HG02610 (cell line): ENCODE measurements at regions not wholly inside any gene's neighbourhood (a gene's known extent, or its start where the extent isn't known, plus 50 kb on each side); places are given as distances from the start of the nearest gene placed in this dataset.

Experiments used
- ATAC-seq: cut with Tn5 transposase; IDR thresholded peaks from one replicate; pipeline ENCODE4 v1.9.1; 2021; ENCODE audit warnings: mild to moderate bottlenecking, moderate library complexity; ENCODE audit not compliant: unreplicated experiment

GRCh38 chr18:39555496-39555895 lies 1989.9 kb upstream of the CELF4 start:
- no peak for ATAC-seq

GRCh38 chr18:39550701-39551100 lies 1985.1 kb upstream of the CELF4 start:
- ATAC-seq = no peak

GRCh38 chr18:39549144-39549543 lies 1983.5 kb upstream of the CELF4 start:
- ATAC-seq = no peak

GRCh38 chr18:39531659-39532058 lies 1966.1 kb upstream of the CELF4 start:
- ATAC-seq = no peak

- ATAC-seq = no peak
Observed at GRCh38 chr18:39529358-39529757, 1963.8 kb upstream of the CELF4 start.

- ATAC-seq = no peak
Observed at GRCh38 chr18:39527465-39527864, 1961.9 kb upstream of the CELF4 start.

GRCh38 chr18:39524370-39524769 lies 1958.8 kb upstream of the CELF4 start:
- no peak for ATAC-seq

GRCh38 chr18:39523281-39523680 lies 1957.7 kb upstream of the CELF4 start:
- ATAC-seq = no peak

GRCh38 chr18:39521164-39521563 lies 1955.6 kb upstream of the CELF4 start:
- ATAC-seq = no peak

- ATAC-seq = no peak
Observed at GRCh38 chr18:39519741-39520140, 1954.1 kb upstream of the CELF4 start.

GRCh38 chr18:39515299-39515698 lies 1949.7 kb upstream of the CELF4 start:
- ATAC-seq = no peak

- ATAC-seq = no peak
Observed at GRCh38 chr18:39513186-39513585, 1947.6 kb upstream of the CELF4 start.

GRCh38 chr18:39506581-39507330 lies 1941.2 kb upstream of the CELF4 start:
- ATAC-seq = no peak

GRCh38 chr18:39500306-39500705 lies 1934.7 kb upstream of the CELF4 start:
- ATAC-seq = no peak

GRCh38 chr18:39497821-39498220 lies 1932.2 kb upstream of the CELF4 start:
- ATAC-seq = no peak

- no peak for ATAC-seq
Observed at GRCh38 chr18:39496986-39497385, 1931.4 kb upstream of the CELF4 start.

GRCh38 chr18:39494211-39494896 lies 1928.8 kb upstream of the CELF4 start:
- ATAC-seq = no peak

GRCh38 chr18:39491408-39491807 lies 1925.8 kb upstream of the CELF4 start:
- no peak for ATAC-seq

GRCh38 chr18:39489431-39489830 lies 1923.8 kb upstream of the CELF4 start:
- ATAC-seq = no peak

- no peak for ATAC-seq
Observed at GRCh38 chr18:39487932-39488331, 1922.3 kb upstream of the CELF4 start.

- ATAC-seq = no peak
Observed at GRCh38 chr18:39486268-39486667, 1920.7 kb upstream of the CELF4 start.

GRCh38 chr18:39485696-39486095 lies 1920.1 kb upstream of the CELF4 start:
- ATAC-seq = no peak

GRCh38 chr18:39481281-39481680 lies 1915.7 kb upstream of the CELF4 start:
- no peak for ATAC-seq
